K562 (cell line): ENCODE measurements at regions not wholly inside any gene's neighbourhood (a gene's known extent, or its start where the extent isn't known, plus 50 kb on each side); places are given as distances from the start of the nearest gene placed in this dataset.

ENCODE experiments used
- ATAC-seq: fragments of 200-7000 bp; cut with Tn5 transposase; 3 replicates; pipeline ENCODE4 v1.9.1; 2020; ENCODE audit warnings: moderate library complexity
- BruUV-seq: library from RNA; stranded (reverse); fragments of 400-500 nt; replicated peaks from 2 replicates; lab custom pipeline; 2021; lab: Mats Ljungman, UMichigan
- CTCF ChIA-PET: fragments of 300-600 bp; formaldehyde crosslinking; extraction: SDS; loops from one replicate; lab custom pipeline; 2021; ENCODE audit warnings: low intra/inter-chr PET ratio; lab: Yijun Ruan, JAX
- POLR2A ChIA-PET: fragments of 300-600, 350-650 bp; sonication (Branson Sonifier 250); formaldehyde crosslinking; extraction: SDS; loops from one replicate; lab custom pipeline; 2021; ENCODE audit warnings: antibody characterized with exemption, inconsistent platforms; lab: Yijun Ruan, JAX
- DNase-seq, 4 experiments: peaks; one replicate each; pipeline versions ENCODE4 v3.0.0 to v3.0.0-alpha.2; 2011 to 2018; ENCODE audit warnings: low spot score in 3 of 4, mixed read lengths in 3 of 4; ENCODE audit errors: extremely low read depth in 1 of 4
- FAIRE-seq: peaks from 2 replicates; lab custom pipeline; 2011; peaks lifted over from hg19 to GRCh38; lab: Jason Lieb, UNC
- H2AFZ ChIP-seq: 2 replicates; pipeline ENCODE4 v1.6.0; 2011; ENCODE audit warnings: low read depth, low read length, control low read depth, inconsistent platforms
- H3K27ac ChIP-seq: fragments of 200-600 bp; 3 replicates; pipeline ENCODE4 v1.8.0; 2011; ENCODE audit warnings: low read depth, mild to moderate bottlenecking, control low read depth, inconsistent platforms, low read length, moderate library complexity, mixed read lengths; ENCODE audit errors: extremely low read depth
- H3K27me3 ChIP-seq, 2 experiments: fragments of 300-600 bp in 1 of 2; 2 replicates in 1 of 2; 3 replicates in 1 of 2; pipeline versions ENCODE4 v1.6.0 to v1.8.0; 2011; ENCODE audit warnings: inconsistent platforms in 2 of 2, low read length in 2 of 2, mild to moderate bottlenecking in 1 of 2, mixed read lengths in 1 of 2, moderate library complexity in 1 of 2; ENCODE audit not compliant: control insufficient read depth in 2 of 2, insufficient read depth in 2 of 2
- H3K36me3 ChIP-seq: fragments of 300-600 bp; 3 replicates; pipeline ENCODE4 v1.8.0; 2011; ENCODE audit warnings: mild to moderate bottlenecking, low read length, inconsistent platforms; ENCODE audit not compliant: control insufficient read depth, insufficient read depth
- H3K4me1 ChIP-seq, 2 experiments: fragments of 200-600 bp in 1 of 2; replicated peaks in 1 of 2; 2 replicates in 1 of 2; 3 replicates in 1 of 2; pipeline versions ENCODE4 v1.5.1 to v1.8.0; 2011; ENCODE audit warnings: inconsistent platforms in 2 of 2, low read length in 2 of 2, mild to moderate bottlenecking in 1 of 2, mixed read lengths in 1 of 2, moderate library complexity in 1 of 2; ENCODE audit not compliant: control insufficient read depth in 2 of 2, insufficient read depth in 2 of 2
- H3K4me2 ChIP-seq: 2 replicates; pipeline ENCODE4 v1.6.1; 2011; ENCODE audit warnings: low read length, control low read depth, inconsistent platforms, mixed read lengths; ENCODE audit not compliant: insufficient read depth
- H3K4me3 ChIP-seq: fragments of 200-600 bp; sonication (generic), shearing (Covaris generic); 2 replicates; pipeline ENCODE4 v1.5.1; 2016; ENCODE audit warnings: control low read depth, inconsistent platforms
- H3K79me2 ChIP-seq: fragments of 200-600 bp; 3 replicates; pipeline ENCODE4 v1.8.0; 2011; ENCODE audit warnings: low read length, inconsistent platforms; ENCODE audit not compliant: control insufficient read depth, insufficient read depth
- H3K9ac ChIP-seq, 2 experiments: 2 replicates each; pipeline versions ENCODE4 v1.6.0 to v1.6.1; 2011; ENCODE audit warnings: low read depth in 2 of 2, low read length in 2 of 2, control low read depth in 1 of 2, inconsistent platforms in 1 of 2, mild to moderate bottlenecking in 1 of 2, mixed read lengths in 1 of 2; ENCODE audit not compliant: insufficient read depth in 1 of 2
- H3K9me1 ChIP-seq: one replicate; pipeline ENCODE4 v1.6.0; 2011; ENCODE audit warnings: inconsistent platforms, mild to moderate bottlenecking, low read length, moderate library complexity; ENCODE audit not compliant: control insufficient read depth, insufficient read depth
- H3K9me3 ChIP-seq: replicated peaks from 2 replicates; pipeline ENCODE4 v1.5.1; 2011; ENCODE audit warnings: low read depth, low read length, inconsistent platforms; ENCODE audit not compliant: control insufficient read depth, insufficient read depth
- H4K20me1 ChIP-seq: replicated peaks from 2 replicates; pipeline ENCODE4 v1.6.1; 2011; ENCODE audit warnings: low read length, inconsistent platforms, mixed read lengths; ENCODE audit not compliant: control insufficient read depth, insufficient read depth
- BRCA1 ChIP-seq, 2 experiments: fragments of 450-650 bp in 1 of 2; sonication (generic) in 1 of 2; formaldehyde crosslinking in 1 of 2; IDR thresholded peaks; 2 replicates each; pipeline versions ENCODE4 v1.5.0 to v1.6.1; 2017 to 2020; ENCODE audit warnings: mild to moderate bottlenecking in 1 of 2, missing genetic modification reagents in 1 of 2
- CBX1 ChIP-seq: sonication (generic); IDR thresholded peaks from 2 replicates; pipeline ENCODE4 v1.6.1; 2016; ENCODE audit warnings: antibody characterized with exemption, low read depth, mild to moderate bottlenecking
- CHD4 ChIP-seq: fragments of 200-600 bp; sonication (generic); IDR thresholded peaks from 3 replicates; pipeline ENCODE4 v1.6.1; 2012; ENCODE audit warnings: low read depth, mild to moderate bottlenecking, mixed read lengths, low read length, inconsistent platforms; ENCODE audit not compliant: insufficient read depth, insufficient replicate concordance, poor library complexity, severe bottlenecking
- HSF4 ChIP-seq: fragments of 250-450 bp; sonication (Bioruptor Pico); IDR thresholded peaks from 2 replicates; pipeline ENCODE4 v2.1.2; 2022; ENCODE audit warnings: mild to moderate bottlenecking, moderate library complexity, borderline replicate concordance
- NR2C1 ChIP-seq, 2 experiments: fragments of 450-650 bp; IDR thresholded peaks; 2 replicates each; pipeline ENCODE4 v1.6.1; 2017; ENCODE audit warnings: mild to moderate bottlenecking in 2 of 2, antibody characterized with exemption in 1 of 2, inconsistent platforms in 1 of 2, missing compliant biosample characterization in 1 of 2, missing genetic modification characterization in 1 of 2
- PHB ChIP-seq: fragments of 250-450 bp; sonication (Bioruptor Pico); IDR thresholded peaks from 2 replicates; pipeline ENCODE4 v1.5.0; 2021
- PHF21A ChIP-seq: fragments of 450-650 bp; IDR thresholded peaks from 2 replicates; pipeline ENCODE4 v1.6.1; 2017; ENCODE audit warnings: low read depth, borderline replicate concordance
- RUNX1 ChIP-seq: sonication (generic); IDR thresholded peaks from 2 replicates; pipeline ENCODE4 v1.6.1; 2016; ENCODE audit warnings: antibody characterized with exemption, low read depth
- SOX6 ChIP-seq: fragments of 450-650 bp; IDR thresholded peaks from 2 replicates; pipeline ENCODE4 v1.6.1; 2014; ENCODE audit warnings: mild to moderate bottlenecking
- TGIF2 ChIP-seq: sonication (generic); formaldehyde crosslinking; IDR thresholded peaks from 2 replicates; pipeline ENCODE4 v1.8.1; 2022; ENCODE audit warnings: mild to moderate bottlenecking, missing genetic modification reagents, moderate library complexity
- ZNF24 ChIP-seq: fragments of 450-650 bp; IDR thresholded peaks from 2 replicates; pipeline ENCODE4 v1.6.1; 2016
- ZNF347 ChIP-seq: fragments of 450-650 bp; formaldehyde crosslinking; IDR thresholded peaks from 2 replicates; pipeline ENCODE4 v1.4.0; 2020; ENCODE audit warnings: low read depth, mild to moderate bottlenecking, moderate library complexity
- WGBS: fragments of 100-300 bp; shearing (Covaris generic); methylation state at CpG from one replicate; pipeline ENCODE4 v1.1.6; 2016; ENCODE audit warnings: low coverage, mixed read lengths; ENCODE audit not compliant: insufficient coverage; ENCODE audit errors: missing lambda C conversion rate; 5-methylcytosine and 5-hydroxymethylcytosine counted together
- in situ Hi-C: fragments of 300-500 bp; cut with MboI; formaldehyde crosslinking; loops from 4 replicates; pipeline ENCODE4 v1.15.0; 2018; ENCODE audit warnings: inconsistent platforms, mixed read lengths
- intact Hi-C: fragments of 100-400 bp; cut with micrococcal nuclease; formaldehyde crosslinking; loops from 2 replicates; pipeline ENCODE4 v1.14.2; 2022
- TF ChIP-seq, protein P1 (sequence below): fragments of 450-650 bp; formaldehyde crosslinking; IDR thresholded peaks from 2 replicates; pipeline ENCODE4 v1.4.0; 2022; ENCODE audit warnings: missing genetic modification characterization
- TF ChIP-seq, protein P2 (sequence below): fragments of 450-650 bp; IDR thresholded peaks from 2 replicates; pipeline ENCODE4 v1.6.1; 2017; ENCODE audit warnings: antibody characterized with exemption, mild to moderate bottlenecking
- TF ChIP-seq, protein P3 (sequence below): sonication (generic); formaldehyde crosslinking; IDR thresholded peaks from 2 replicates; pipeline ENCODE4 v1.8.1; 2023; ENCODE audit warnings: mild to moderate bottlenecking, missing genetic modification reagents

DNA sequence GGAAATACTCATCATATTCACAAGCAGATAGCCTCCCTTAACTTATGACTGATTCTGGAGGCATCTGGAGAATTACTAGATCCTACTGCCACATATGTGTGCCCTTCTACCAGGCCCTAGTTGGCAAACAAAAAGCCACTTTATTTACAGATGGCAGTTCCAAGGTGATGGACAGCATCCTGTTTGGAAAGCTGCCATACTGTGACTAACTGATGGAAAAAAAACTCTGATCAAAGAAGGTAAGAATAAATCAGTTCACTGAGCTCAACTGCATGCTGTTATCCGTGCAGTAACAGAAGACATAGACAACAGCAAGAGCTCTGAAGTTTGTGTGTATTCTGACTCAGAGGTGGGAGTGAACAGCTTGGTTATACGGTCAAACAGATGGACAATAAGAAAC lies 279.8 kb upstream of the POU5F2 start:
- Histone ChIP-seq H3K4me3 (no peak overlapping the region), H3K27me3 (no peaks in the 10 kb centered on the region), H3K36me3 (no peaks in the 10 kb centered on the region), H3K4me2 (no peak overlapping the region), H3K79me2 (no peaks in the 10 kb centered on the region), H4K20me1 (no peaks in the 10 kb centered on the region), H3K9ac (no peak overlapping the region), H3K4me1 (no peaks in the 10 kb centered on the region), H3K9me3 (no peaks in the 10 kb centered on the region), H2AFZ (no peak overlapping the region), H3K27ac (no peak overlapping the region), H3K9me1 (no peaks in the 10 kb centered on the region)
- intact Hi-C loops = no loop called here
- no TSS peak for BruUV-seq
- 11% methylated on average over 2 of the region's 2 CpGs for WGBS
- ATAC-seq = no peak
- no peak for FAIRE-seq
- in situ Hi-C loops = no loop called here
- POLR2A ChIA-PET = no interaction called here
- CTCF ChIA-PET = no interaction called here
- no peak for DNase-seq
- TF ChIP-seq CHD4 (no peak), HSF4 (CRISPR knock-in tag) (no peak), NR2C1 (IDR thresholded peaks at IDR 0.05) (no peak), NR2C1 (tag; IDR thresholded peaks at IDR 0.05) (no peak), ZNF24 (no peak), ZNF347 (CRISPR knock-in tag) (no peak), CBX1 (no peak), RUNX1 (no peak), PHF21A (no peak), BRCA1 (IDR thresholded peaks at IDR 0.05) (no peak), BRCA1 (CRISPR knock-in tag; IDR thresholded peaks at IDR 0.05) (no peak), PHB (no peak), TGIF2 (CRISPR knock-in tag) (no peak), SOX6 (no peak)
- TF ChIP-seq, protein P1, sequence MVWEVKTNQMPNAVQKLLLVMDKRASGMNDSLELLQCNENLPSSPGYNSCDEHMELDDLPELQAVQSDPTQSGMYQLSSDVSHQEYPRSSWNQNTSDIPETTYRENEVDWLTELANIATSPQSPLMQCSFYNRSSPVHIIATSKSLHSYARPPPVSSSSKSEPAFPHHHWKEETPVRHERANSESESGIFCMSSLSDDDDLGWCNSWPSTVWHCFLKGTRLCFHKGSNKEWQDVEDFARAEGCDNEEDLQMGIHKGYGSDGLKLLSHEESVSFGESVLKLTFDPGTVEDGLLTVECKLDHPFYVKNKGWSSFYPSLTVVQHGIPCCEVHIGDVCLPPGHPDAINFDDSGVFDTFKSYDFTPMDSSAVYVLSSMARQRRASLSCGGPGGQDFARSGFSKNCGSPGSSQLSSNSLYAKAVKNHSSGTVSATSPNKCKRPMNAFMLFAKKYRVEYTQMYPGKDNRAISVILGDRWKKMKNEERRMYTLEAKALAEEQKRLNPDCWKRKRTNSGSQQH (CRISPR knock-in tag) = no peak
- TF ChIP-seq, protein P2, sequence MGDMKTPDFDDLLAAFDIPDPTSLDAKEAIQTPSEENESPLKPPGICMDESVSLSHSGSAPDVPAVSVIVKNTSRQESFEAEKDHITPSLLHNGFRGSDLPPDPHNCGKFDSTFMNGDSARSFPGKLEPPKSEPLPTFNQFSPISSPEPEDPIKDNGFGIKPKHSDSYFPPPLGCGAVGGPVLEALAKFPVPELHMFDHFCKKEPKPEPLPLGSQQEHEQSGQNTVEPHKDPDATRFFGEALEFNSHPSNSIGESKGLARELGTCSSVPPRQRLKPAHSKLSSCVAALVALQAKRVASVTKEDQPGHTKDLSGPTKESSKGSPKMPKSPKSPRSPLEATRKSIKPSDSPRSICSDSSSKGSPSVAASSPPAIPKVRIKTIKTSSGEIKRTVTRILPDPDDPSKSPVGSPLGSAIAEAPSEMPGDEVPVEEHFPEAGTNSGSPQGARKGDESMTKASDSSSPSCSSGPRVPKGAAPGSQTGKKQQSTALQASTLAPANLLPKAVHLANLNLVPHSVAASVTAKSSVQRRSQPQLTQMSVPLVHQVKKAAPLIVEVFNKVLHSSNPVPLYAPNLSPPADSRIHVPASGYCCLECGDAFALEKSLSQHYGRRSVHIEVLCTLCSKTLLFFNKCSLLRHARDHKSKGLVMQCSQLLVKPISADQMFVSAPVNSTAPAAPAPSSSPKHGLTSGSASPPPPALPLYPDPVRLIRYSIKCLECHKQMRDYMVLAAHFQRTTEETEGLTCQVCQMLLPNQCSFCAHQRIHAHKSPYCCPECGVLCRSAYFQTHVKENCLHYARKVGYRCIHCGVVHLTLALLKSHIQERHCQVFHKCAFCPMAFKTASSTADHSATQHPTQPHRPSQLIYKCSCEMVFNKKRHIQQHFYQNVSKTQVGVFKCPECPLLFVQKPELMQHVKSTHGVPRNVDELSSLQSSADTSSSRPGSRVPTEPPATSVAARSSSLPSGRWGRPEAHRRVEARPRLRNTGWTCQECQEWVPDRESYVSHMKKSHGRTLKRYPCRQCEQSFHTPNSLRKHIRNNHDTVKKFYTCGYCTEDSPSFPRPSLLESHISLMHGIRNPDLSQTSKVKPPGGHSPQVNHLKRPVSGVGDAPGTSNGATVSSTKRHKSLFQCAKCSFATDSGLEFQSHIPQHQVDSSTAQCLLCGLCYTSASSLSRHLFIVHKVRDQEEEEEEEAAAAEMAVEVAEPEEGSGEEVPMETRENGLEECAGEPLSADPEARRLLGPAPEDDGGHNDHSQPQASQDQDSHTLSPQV = no peak
- TF ChIP-seq, protein P3, sequence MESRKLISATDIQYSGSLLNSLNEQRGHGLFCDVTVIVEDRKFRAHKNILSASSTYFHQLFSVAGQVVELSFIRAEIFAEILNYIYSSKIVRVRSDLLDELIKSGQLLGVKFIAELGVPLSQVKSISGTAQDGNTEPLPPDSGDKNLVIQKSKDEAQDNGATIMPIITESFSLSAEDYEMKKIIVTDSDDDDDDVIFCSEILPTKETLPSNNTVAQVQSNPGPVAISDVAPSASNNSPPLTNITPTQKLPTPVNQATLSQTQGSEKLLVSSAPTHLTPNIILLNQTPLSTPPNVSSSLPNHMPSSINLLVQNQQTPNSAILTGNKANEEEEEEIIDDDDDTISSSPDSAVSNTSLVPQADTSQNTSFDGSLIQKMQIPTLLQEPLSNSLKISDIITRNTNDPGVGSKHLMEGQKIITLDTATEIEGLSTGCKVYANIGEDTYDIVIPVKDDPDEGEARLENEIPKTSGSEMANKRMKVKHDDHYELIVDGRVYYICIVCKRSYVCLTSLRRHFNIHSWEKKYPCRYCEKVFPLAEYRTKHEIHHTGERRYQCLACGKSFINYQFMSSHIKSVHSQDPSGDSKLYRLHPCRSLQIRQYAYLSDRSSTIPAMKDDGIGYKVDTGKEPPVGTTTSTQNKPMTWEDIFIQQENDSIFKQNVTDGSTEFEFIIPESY (CRISPR knock-in tag) = no peak
